Loucy (cell line): ENCODE measurements at regions not wholly inside any gene's neighbourhood (a gene's known extent, or its start where the extent isn't known, plus 50 kb on each side); places are given as distances from the start of the nearest gene placed in this dataset.

ENCODE experiments used
- H2AFZ ChIP-seq: fragments of 200-600 bp; sonication (generic); 2 replicates; pipeline ENCODE4 v1.6.0; 2016; ENCODE audit warnings: antibody characterized with exemption, mild to moderate bottlenecking, low read length, moderate library complexity
- H3F3A ChIP-seq: fragments of 200-600 bp; 2 replicates; pipeline ENCODE4 v1.6.0; 2016; ENCODE audit warnings: antibody characterized with exemption, low read depth, mild to moderate bottlenecking
- H3K27me3 ChIP-seq: fragments of 200-600 bp; sonication (generic); 2 replicates; pipeline ENCODE4 v1.6.1; 2014; ENCODE audit warnings: low read length, mild to moderate bottlenecking; ENCODE audit not compliant: insufficient read depth, poor library complexity, severe bottlenecking
- H3K36me3 ChIP-seq: fragments of 200-600 bp; sonication (generic); 2 replicates; pipeline ENCODE4 v1.6.1; 2016; ENCODE audit warnings: low read length; ENCODE audit not compliant: insufficient read depth
- H3K4me1 ChIP-seq: fragments of 200-600 bp; sonication (generic); 2 replicates; pipeline ENCODE4 v1.5.1; 2014; ENCODE audit warnings: low read length, mild to moderate bottlenecking; ENCODE audit not compliant: insufficient read depth, poor library complexity, severe bottlenecking
- H3K4me2 ChIP-seq: fragments of 200-600 bp; sonication (generic); 2 replicates; pipeline ENCODE4 v1.6.0; 2014; ENCODE audit warnings: antibody characterized with exemption, low read length, low read depth, mild to moderate bottlenecking; ENCODE audit not compliant: poor library complexity, severe bottlenecking
- H3K4me3 ChIP-seq: fragments of 200-600 bp; sonication (generic); 2 replicates; pipeline ENCODE4 v1.5.1; 2014; ENCODE audit warnings: low read length, mild to moderate bottlenecking, mixed read lengths; ENCODE audit not compliant: poor library complexity, severe bottlenecking
- H3K79me2 ChIP-seq: fragments of 200-600 bp; sonication (generic); 2 replicates; pipeline ENCODE4 v1.6.1; 2014; ENCODE audit warnings: low read length; ENCODE audit not compliant: insufficient read depth
- H3K9ac ChIP-seq: fragments of 200-600 bp; sonication (generic); 2 replicates; pipeline ENCODE4 v1.6.0; 2014; ENCODE audit warnings: mild to moderate bottlenecking, low read depth, low read length, moderate library complexity; ENCODE audit not compliant: poor library complexity, severe bottlenecking
- H3K9me2 ChIP-seq: fragments of 200-600 bp; sonication (generic); replicated peaks from 2 replicates; pipeline ENCODE4 v1.6.1; 2016; ENCODE audit warnings: low read depth, low read length, mixed read lengths
- H3K9me3 ChIP-seq: fragments of 200-600 bp; sonication (generic); 2 replicates; pipeline ENCODE4 v1.6.1; 2014; ENCODE audit warnings: mild to moderate bottlenecking, antibody characterized with exemption, low read length, low read depth; ENCODE audit not compliant: insufficient read depth
- H4K20me1 ChIP-seq: fragments of 200-600 bp; sonication (generic); 2 replicates; pipeline ENCODE4 v1.6.0; 2014; ENCODE audit warnings: antibody characterized with exemption, low read length, mild to moderate bottlenecking; ENCODE audit not compliant: insufficient read depth, poor library complexity, severe bottlenecking
- CTCF ChIP-seq: fragments of 200-600 bp; sonication (generic); conservative IDR thresholded peaks from 2 replicates; pipeline ENCODE4 v1.5.1; 2014; ENCODE audit warnings: mild to moderate bottlenecking, antibody characterized with exemption, low read length
- EZH2phosphoT487 ChIP-seq: fragments of 200-600 bp; IDR thresholded peaks from 2 replicates; pipeline ENCODE4 v1.6.1; 2018; ENCODE audit warnings: antibody characterized with exemption, mild to moderate bottlenecking, moderate library complexity, borderline replicate concordance

DNA sequence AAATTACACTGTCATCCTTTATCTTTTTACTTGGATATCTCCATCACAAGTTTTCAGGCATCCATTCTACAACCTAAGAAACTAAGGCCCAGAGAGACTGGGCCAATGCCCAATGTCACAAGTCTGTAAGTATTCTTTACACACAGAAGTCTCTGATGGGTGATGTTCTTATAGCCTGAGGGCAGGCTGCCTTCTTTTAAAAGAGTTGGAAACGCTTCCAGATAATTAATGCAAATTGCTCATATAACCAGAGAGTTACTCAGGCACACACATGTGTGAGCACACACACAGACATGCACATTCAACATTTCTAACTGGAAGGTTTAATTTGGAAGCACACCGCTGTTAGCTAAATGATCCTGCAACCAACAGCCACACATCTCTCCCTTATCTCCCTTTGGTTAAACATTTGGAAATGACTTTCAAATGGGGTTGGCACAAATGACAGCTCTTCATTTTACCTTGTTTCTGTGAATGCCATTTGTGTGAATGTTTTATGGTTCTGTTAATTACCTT lies 160.8 kb upstream of the TMPO start:
- no peak for TF ChIP-seq EZH2phosphoT487
- TF ChIP-seq CTCF, result no peak
- Histone ChIP-seq H3K27me3 (no peaks in the 10 kb centered on the region), H3K9me3 (no peaks in the 10 kb centered on the region), H3K9me2 (no peaks in the 10 kb centered on the region), H2AFZ (no peak overlapping the region; the same call in 1 of the 2 replicates), H3F3A (no peaks in the 10 kb centered on the region), H3K4me3 (no peak overlapping the region), H3K36me3 (no peaks in the 10 kb centered on the region), H3K4me2 (no peak overlapping the region), H3K79me2 (no peaks in the 10 kb centered on the region), H3K9ac (no peak overlapping the region), H3K4me1 (peaks cover 9% of the 10 kb centered on the region), H4K20me1 (no peaks in the 10 kb centered on the region)

DNA sequence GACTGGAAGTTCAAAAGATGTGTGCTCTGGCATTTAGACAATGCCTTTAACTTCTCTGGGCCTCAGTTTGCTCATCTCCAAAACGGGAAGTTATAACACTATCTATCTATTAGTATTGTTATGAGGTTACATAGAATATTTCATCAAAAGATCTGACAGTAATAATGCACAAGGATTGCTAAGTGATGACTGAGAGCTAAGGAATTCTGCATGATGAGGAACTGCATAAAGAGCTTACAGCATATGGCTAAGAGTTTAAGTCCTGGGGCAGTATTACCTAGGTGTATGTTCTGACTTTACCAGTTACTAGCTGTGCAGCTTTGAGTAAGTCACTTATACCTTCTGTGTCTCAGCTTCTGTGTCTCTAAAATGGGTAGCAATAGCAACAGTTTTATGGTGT lies 160.1 kb upstream of the TMPO start:
- no peak for TF ChIP-seq EZH2phosphoT487
- no peak for TF ChIP-seq CTCF
- Histone ChIP-seq H3K36me3 (no peaks in the 10 kb centered on the region), H3K9me3 (no peaks in the 10 kb centered on the region), H3K4me3 (no peak overlapping the region), H3K9me2 (no peaks in the 10 kb centered on the region), H3F3A (no peaks in the 10 kb centered on the region), H3K4me2 (no peak overlapping the region), H3K79me2 (no peaks in the 10 kb centered on the region), H2AFZ (no peak overlapping the region), H4K20me1 (no peaks in the 10 kb centered on the region), H3K4me1 (peaks cover 9% of the 10 kb centered on the region), H3K9ac (no peak overlapping the region), H3K27me3 (no peaks in the 10 kb centered on the region)

- H2AFZ ChIP-seq, result no peak overlapping the region
Measured at GRCh38 chr12:98355933-98356332, 159.5 kb upstream of the TMPO start.

More at GRCh38 chr12:98355933-98356332, 159.5 kb upstream of the TMPO start:
- Histone ChIP-seq H3K9ac (no peak overlapping the region), H3F3A (no peaks in the 10 kb centered on the region), H3K36me3 (no peaks in the 10 kb centered on the region), H3K4me3 (no peak overlapping the region), H3K27me3 (no peaks in the 10 kb centered on the region), H3K4me2 (no peak overlapping the region), H3K9me3 (no peaks in the 10 kb centered on the region), H4K20me1 (no peaks in the 10 kb centered on the region), H3K79me2 (no peaks in the 10 kb centered on the region), H3K4me1 (peaks cover 9% of the 10 kb centered on the region), H3K9me2 (no peaks in the 10 kb centered on the region)
- TF ChIP-seq EZH2phosphoT487 (no peak), CTCF (no peak)
